ENCODE measurements at regions not wholly inside any gene's neighbourhood (a gene's known extent, or its start where the extent isn't known, plus 50 kb on each side); places are given as distances from the start of the nearest gene placed in this dataset.

- H3F3A ChIP-seq (ENCODE audit: insufficient read depth) = no peaks in the 10 kb centered on the region
- H2AFZ ChIP-seq (ENCODE audit: low read depth, low read length, severe bottlenecking) = no peak overlapping the region
- H3K36me3 ChIP-seq (ENCODE audit: low read length) = no peaks in the 10 kb centered on the region
- H3K9me2 ChIP-seq (replicated peaks; ENCODE audit: insufficient read depth, low read length) = no peaks in the 10 kb centered on the region
- no peak for TF ChIP-seq EZH2phosphoT487 (conservative IDR thresholded peaks at IDR 0.05; ENCODE audit: low read length)
- TF ChIP-seq CTCF (IDR thresholded peaks at IDR 0.05; ENCODE audit: insufficient read depth, low read length, poor library complexity, severe bottlenecking) = no peak
- no peaks in the 10 kb centered on the region for H3K79me2 ChIP-seq (ENCODE audit: insufficient read depth, low read length)
- no peak overlapping the region for H3K27ac ChIP-seq (ENCODE audit: low read depth, low read length)
- H3K9me3 ChIP-seq (ENCODE audit: insufficient read depth, low read length) = no peaks in the 10 kb centered on the region
- H3K4me2 ChIP-seq (ENCODE audit: low read depth, low read length, poor library complexity, severe bottlenecking) = no peak overlapping the region
- no peak overlapping the region for H3K4me3 ChIP-seq (ENCODE audit: insufficient read depth, low read length, poor library complexity, severe bottlenecking)
- no peaks in the 10 kb centered on the region for H3K27me3 ChIP-seq (ENCODE audit: low read length)
- no peak overlapping the region for H3K9ac ChIP-seq (ENCODE audit: low read length)
- no peaks in the 10 kb centered on the region for H4K20me1 ChIP-seq (ENCODE audit: low read depth, low read length)
These were observed 96.8 kb upstream of the ISX start for GRCh38 chr22:34969001-34969790.

GRCh38 chr22:34971456-34971855, 94.5 kb upstream of the ISX start:
- Histone ChIP-seq H3K79me2 (ENCODE audit: insufficient read depth, low read length) (no peaks in the 10 kb centered on the region), H2AFZ (ENCODE audit: low read depth, low read length, severe bottlenecking) (no peak overlapping the region), H4K20me1 (ENCODE audit: low read depth, low read length) (no peaks in the 10 kb centered on the region), H3K36me3 (ENCODE audit: low read length) (no peaks in the 10 kb centered on the region), H3K9me3 (ENCODE audit: insufficient read depth, low read length) (no peaks in the 10 kb centered on the region), H3K4me2 (ENCODE audit: low read depth, low read length, poor library complexity, severe bottlenecking) (no peak overlapping the region), H3F3A (ENCODE audit: insufficient read depth) (no peaks in the 10 kb centered on the region), H3K4me3 (ENCODE audit: insufficient read depth, low read length, poor library complexity, severe bottlenecking) (no peak overlapping the region), H3K27me3 (ENCODE audit: low read length) (no peaks in the 10 kb centered on the region), H3K9me2 (replicated peaks; ENCODE audit: insufficient read depth, low read length) (no peaks in the 10 kb centered on the region), H3K9ac (ENCODE audit: low read length) (no peak overlapping the region), H3K27ac (ENCODE audit: low read depth, low read length) (no peak overlapping the region)
- TF ChIP-seq EZH2phosphoT487 (conservative IDR thresholded peaks at IDR 0.05; ENCODE audit: low read length) = no peak
- no peak for TF ChIP-seq CTCF (IDR thresholded peaks at IDR 0.05; ENCODE audit: insufficient read depth, low read length, poor library complexity, severe bottlenecking)

GRCh38 chr22:34972191-34972897, 93.6 kb upstream of the ISX start:
- Histone ChIP-seq H3K79me2 (ENCODE audit: insufficient read depth, low read length) (no peaks in the 10 kb centered on the region), H3K9ac (ENCODE audit: low read length) (no peak overlapping the region), H3K27ac (ENCODE audit: low read depth, low read length) (no peak overlapping the region), H3K4me2 (ENCODE audit: low read depth, low read length, poor library complexity, severe bottlenecking) (no peak overlapping the region), H3K9me3 (ENCODE audit: insufficient read depth, low read length) (no peaks in the 10 kb centered on the region), H3K36me3 (ENCODE audit: low read length) (no peaks in the 10 kb centered on the region), H4K20me1 (ENCODE audit: low read depth, low read length) (no peaks in the 10 kb centered on the region), H3K9me2 (replicated peaks; ENCODE audit: insufficient read depth, low read length) (no peaks in the 10 kb centered on the region), H3K4me3 (ENCODE audit: insufficient read depth, low read length, poor library complexity, severe bottlenecking) (no peak overlapping the region), H2AFZ (ENCODE audit: low read depth, low read length, severe bottlenecking) (no peak overlapping the region), H3F3A (ENCODE audit: insufficient read depth) (no peaks in the 10 kb centered on the region), H3K27me3 (ENCODE audit: low read length) (no peaks in the 10 kb centered on the region)
- no peak for TF ChIP-seq EZH2phosphoT487 (conservative IDR thresholded peaks at IDR 0.05; ENCODE audit: low read length)
- no peak for TF ChIP-seq CTCF (IDR thresholded peaks at IDR 0.05; ENCODE audit: insufficient read depth, low read length, poor library complexity, severe bottlenecking)

Data from SU-DHL-6 (cell line).